NCI-H1694 treated with DMSO at 0.1 percent for 48 hours (cell line): ENCODE measurements at regions not wholly inside any gene's neighbourhood (a gene's known extent, or its start where the extent isn't known, plus 50 kb on each side); places are given as distances from the start of the nearest gene placed in this dataset.

Source experiments
- DNase-seq: peaks from one replicate; lab custom pipeline; 2025; lab: John Stamatoyannopoulos, UW

GRCh38 chr2:64196963-64197362 is 52.7 kb upstream of the PELI1 start:
- DNase-seq = no peak

- DNase-seq = no peak
These were observed 56.9 kb upstream of the PELI1 start for GRCh38 chr2:64201151-64201550.

GRCh38 chr2:64202206-64202845 is 58.1 kb upstream of the PELI1 start:
- no peak for DNase-seq

GRCh38 chr2:64203131-64203857 is 59.1 kb upstream of the PELI1 start:
- no peak for DNase-seq

- no peak for DNase-seq
These were observed 59.8 kb upstream of the PELI1 start for GRCh38 chr2:64203858-64204632.

GRCh38 chr2:64204703-64205102 is 60.5 kb upstream of the PELI1 start:
- DNase-seq = no peak

GRCh38 chr2:64205415-64205814 is 61.2 kb upstream of the PELI1 start:
- DNase-seq = no peak

- no peak for DNase-seq
These were observed 63.4 kb upstream of the PELI1 start for GRCh38 chr2:64207573-64207972.

- no peak for DNase-seq
These were observed 66.6 kb upstream of the PELI1 start for GRCh38 chr2:64210816-64211215.

- no peak for DNase-seq
These were observed 67.2 kb upstream of the PELI1 start for GRCh38 chr2:64211276-64211921.

GRCh38 chr2:64212346-64212745 is 68.1 kb upstream of the PELI1 start:
- DNase-seq = peak; percentile 8

- DNase-seq = no peak
These were observed 68.6 kb upstream of the PELI1 start for GRCh38 chr2:64212801-64213321.

- DNase-seq = no peak
These were observed 69.5 kb upstream of the PELI1 start for GRCh38 chr2:64213532-64214275.

GRCh38 chr2:64214281-64215115 is 70.3 kb upstream of the PELI1 start:
- no peak for DNase-seq

- no peak for DNase-seq
These were observed 73.1 kb upstream of the PELI1 start for GRCh38 chr2:64217198-64217869.

GRCh38 chr2:64218137-64218802 is 74.0 kb upstream of the PELI1 start:
- DNase-seq = no peak

- no peak for DNase-seq
These were observed 74.9 kb upstream of the PELI1 start for GRCh38 chr2:64219149-64219548.

- DNase-seq = no peak
These were observed 76.0 kb upstream of the PELI1 start for GRCh38 chr2:64220265-64220664.

GRCh38 chr2:64220894-64221617 is 76.8 kb upstream of the PELI1 start:
- no peak for DNase-seq
